ENCODE measurements at regions not wholly inside any gene's neighbourhood (a gene's known extent, or its start where the extent isn't known, plus 50 kb on each side); places are given as distances from the start of the nearest gene placed in this dataset.

DNA sequence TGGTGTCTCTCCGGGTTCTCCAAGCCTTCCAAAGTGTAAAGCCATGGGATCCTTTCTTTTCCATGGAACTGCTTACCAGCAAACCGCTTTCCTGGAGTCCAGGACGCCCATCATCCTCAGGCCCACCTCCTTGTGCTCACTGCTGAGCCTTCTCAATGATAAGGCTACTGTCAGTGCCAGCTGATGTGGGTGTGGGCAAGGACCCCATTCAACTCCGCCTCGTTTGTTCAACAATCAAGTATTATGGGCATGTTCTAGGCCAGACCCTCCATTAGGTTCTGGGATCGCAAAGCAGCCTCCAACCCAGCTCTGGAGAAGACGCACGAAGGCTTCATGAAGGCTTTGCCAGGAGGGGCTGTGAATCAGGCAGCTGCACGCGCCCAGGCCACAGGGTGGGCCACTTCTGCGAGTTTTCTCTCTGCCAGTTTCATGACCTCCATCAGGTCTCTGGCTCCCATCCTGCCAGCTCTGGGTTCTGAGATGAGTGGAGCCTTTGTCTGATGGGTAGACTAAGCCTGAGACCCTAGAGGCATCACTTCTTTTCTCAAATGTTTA is 177.1 kb downstream of the MRPL14 start:
- TF ChIP-seq POLR2A (IDR thresholded peaks at IDR 0.05; ENCODE audit: low read depth, low read length): no peak
- TF ChIP-seq, protein P1, sequence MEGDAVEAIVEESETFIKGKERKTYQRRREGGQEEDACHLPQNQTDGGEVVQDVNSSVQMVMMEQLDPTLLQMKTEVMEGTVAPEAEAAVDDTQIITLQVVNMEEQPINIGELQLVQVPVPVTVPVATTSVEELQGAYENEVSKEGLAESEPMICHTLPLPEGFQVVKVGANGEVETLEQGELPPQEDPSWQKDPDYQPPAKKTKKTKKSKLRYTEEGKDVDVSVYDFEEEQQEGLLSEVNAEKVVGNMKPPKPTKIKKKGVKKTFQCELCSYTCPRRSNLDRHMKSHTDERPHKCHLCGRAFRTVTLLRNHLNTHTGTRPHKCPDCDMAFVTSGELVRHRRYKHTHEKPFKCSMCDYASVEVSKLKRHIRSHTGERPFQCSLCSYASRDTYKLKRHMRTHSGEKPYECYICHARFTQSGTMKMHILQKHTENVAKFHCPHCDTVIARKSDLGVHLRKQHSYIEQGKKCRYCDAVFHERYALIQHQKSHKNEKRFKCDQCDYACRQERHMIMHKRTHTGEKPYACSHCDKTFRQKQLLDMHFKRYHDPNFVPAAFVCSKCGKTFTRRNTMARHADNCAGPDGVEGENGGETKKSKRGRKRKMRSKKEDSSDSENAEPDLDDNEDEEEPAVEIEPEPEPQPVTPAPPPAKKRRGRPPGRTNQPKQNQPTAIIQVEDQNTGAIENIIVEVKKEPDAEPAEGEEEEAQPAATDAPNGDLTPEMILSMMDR (IDR thresholded peaks at IDR 0.05; ENCODE audit: extremely low read depth in 1 of 2, insufficient read depth in 1 of 2, low read depth in 1 of 2, low read length in 2 of 2): no peak
- no peak for TF ChIP-seq JUN (IDR thresholded peaks at IDR 0.05; ENCODE audit: borderline replicate concordance, insufficient read depth, insufficient read length, low read depth)
- no peak for TF ChIP-seq MYC (IDR thresholded peaks at IDR 0.05; ENCODE audit: low read depth, low read length)
- no peak for TF ChIP-seq POLR2AphosphoS5 (IDR thresholded peaks at IDR 0.05; ENCODE audit: insufficient read depth, low read depth, low read length)
- TF ChIP-seq FOS (IDR thresholded peaks at IDR 0.05; ENCODE audit: borderline replicate concordance, insufficient read depth, low read length): no peak
- TF ChIP-seq, protein P2, sequence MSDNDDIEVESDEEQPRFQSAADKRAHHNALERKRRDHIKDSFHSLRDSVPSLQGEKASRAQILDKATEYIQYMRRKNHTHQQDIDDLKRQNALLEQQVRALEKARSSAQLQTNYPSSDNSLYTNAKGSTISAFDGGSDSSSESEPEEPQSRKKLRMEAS (IDR thresholded peaks at IDR 0.05; ENCODE audit: insufficient read depth, insufficient read length): no peak

Measured in endothelial cell of umbilical vein (primary cell).